B cell (primary cell): ENCODE measurements at regions not wholly inside any gene's neighbourhood (a gene's known extent, or its start where the extent isn't known, plus 50 kb on each side); places are given as distances from the start of the nearest gene placed in this dataset.

Experiments used
- EZH2 ChIP-seq: IDR thresholded peaks from 2 replicates; pipeline ENCODE4 v1.6.1; 2012; ENCODE audit warnings: borderline replicate concordance, low read depth, mild to moderate bottlenecking, moderate library complexity, low read length; ENCODE audit not compliant: insufficient read depth, poor library complexity, severe bottlenecking
- TF ChIP-seq, protein P1 (sequence below): fragments of 200-600 bp; IDR thresholded peaks from one replicate; pipeline ENCODE4 v1.8.0; 2022; ENCODE audit warnings: antibody characterized with exemption, mild to moderate bottlenecking

DNA sequence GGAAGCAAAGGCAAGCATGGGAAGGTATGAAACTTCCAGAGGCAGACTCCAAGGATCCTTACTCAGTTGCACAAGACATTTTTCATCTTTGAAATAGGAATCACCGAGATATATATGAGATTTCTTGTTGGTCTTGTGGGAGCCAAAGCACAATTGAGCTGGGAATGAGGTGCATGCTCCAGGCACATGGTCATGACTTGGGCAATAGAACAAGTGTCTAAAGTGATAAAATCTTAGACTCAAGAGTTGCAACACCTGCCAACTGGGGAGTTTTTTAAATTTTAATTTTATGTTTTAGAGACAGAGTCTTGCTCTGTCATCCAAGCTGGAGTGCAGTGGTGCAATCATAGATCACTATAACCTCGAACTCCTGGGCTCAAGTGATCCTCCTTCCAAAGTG is 169.5 kb upstream of the ADCY1 start:
- TF ChIP-seq, protein P1, sequence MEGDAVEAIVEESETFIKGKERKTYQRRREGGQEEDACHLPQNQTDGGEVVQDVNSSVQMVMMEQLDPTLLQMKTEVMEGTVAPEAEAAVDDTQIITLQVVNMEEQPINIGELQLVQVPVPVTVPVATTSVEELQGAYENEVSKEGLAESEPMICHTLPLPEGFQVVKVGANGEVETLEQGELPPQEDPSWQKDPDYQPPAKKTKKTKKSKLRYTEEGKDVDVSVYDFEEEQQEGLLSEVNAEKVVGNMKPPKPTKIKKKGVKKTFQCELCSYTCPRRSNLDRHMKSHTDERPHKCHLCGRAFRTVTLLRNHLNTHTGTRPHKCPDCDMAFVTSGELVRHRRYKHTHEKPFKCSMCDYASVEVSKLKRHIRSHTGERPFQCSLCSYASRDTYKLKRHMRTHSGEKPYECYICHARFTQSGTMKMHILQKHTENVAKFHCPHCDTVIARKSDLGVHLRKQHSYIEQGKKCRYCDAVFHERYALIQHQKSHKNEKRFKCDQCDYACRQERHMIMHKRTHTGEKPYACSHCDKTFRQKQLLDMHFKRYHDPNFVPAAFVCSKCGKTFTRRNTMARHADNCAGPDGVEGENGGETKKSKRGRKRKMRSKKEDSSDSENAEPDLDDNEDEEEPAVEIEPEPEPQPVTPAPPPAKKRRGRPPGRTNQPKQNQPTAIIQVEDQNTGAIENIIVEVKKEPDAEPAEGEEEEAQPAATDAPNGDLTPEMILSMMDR: no peak
- TF ChIP-seq EZH2: no peak
